GM19043 (cell line): ENCODE measurements at regions not wholly inside any gene's neighbourhood (a gene's known extent, or its start where the extent isn't known, plus 50 kb on each side); places are given as distances from the start of the nearest gene placed in this dataset.

Experiments used
- ATAC-seq: cut with Tn5 transposase; IDR thresholded peaks from one replicate; pipeline ENCODE4 v1.9.1; 2021; ENCODE audit warnings: low read depth; ENCODE audit not compliant: unreplicated experiment

GRCh38 chr15:98568382-98569017, 79.8 kb upstream of the IGF1R start:
- ATAC-seq: no peak

- no peak for ATAC-seq
Observed at GRCh38 chr15:98570119-98570518, 78.2 kb upstream of the IGF1R start.

GRCh38 chr15:98580572-98580971, 67.8 kb upstream of the IGF1R start:
- ATAC-seq: no peak

DNA sequence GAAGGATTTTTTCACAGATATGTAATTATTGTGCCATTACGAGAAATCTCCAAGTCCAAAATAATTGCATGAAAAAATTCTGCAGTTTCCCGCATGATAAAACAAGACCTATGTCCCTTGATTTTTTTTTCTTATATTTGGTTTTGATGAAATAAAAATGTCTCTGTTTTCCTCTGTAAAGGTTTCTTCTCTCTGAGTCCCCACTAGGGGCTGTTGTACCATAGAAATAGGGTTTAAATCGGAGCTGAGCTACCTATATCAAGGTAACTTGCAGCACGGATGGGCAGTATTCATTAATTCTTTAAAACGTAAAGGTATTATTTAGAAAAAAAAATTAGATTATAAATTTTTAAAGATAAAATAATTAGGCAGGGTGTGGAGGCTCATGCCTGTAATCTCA, 66.6 kb upstream of the IGF1R start:
- no peak for ATAC-seq

GRCh38 chr15:98582900-98583554, 65.3 kb upstream of the IGF1R start:
- no peak for ATAC-seq

GRCh38 chr15:98583771-98584430, 64.4 kb upstream of the IGF1R start:
- no peak for ATAC-seq

- ATAC-seq: no peak
Observed at GRCh38 chr15:98586066-98586465, 62.3 kb upstream of the IGF1R start.

DNA sequence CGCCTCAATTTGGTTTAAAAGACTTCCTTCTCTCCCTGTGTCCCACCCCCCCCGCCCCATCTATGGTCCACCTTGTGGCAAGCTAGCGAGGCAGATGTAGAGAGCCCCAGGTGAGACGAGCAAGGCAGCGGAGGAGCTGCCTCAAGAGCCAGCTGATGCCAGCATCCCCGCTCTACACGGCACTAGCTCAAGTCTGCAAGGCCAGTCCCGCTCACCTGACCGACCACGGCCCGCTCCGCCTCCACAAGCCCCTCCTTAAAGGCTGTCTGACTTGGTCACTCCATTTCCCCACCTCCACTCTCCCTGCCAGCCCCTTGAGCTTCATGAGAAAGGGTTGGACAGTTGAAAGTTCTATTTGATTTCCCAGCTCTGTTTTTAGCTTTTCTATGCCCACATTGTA, 56.2 kb upstream of the IGF1R start:
- no peak for ATAC-seq

DNA sequence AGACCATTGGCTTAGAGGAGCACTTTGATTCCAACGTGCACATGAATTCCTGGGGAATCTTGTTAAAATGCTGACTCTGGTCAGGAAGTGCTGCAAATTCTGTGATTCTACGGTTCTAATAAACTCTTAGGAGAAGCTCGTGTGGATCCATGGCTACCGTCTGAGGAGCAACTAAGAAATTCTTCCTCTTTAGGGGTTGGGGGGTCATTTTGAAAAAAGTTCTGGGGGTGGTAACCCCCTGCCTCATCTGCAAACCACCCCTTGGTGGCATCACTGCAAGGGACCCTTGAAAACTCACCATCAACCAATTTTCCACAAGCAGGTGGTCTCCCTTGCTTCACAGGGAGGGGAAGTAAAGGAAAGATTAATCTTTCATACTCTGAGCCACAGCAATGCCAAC, 52.2 kb upstream of the IGF1R start:
- ATAC-seq: no peak

DNA sequence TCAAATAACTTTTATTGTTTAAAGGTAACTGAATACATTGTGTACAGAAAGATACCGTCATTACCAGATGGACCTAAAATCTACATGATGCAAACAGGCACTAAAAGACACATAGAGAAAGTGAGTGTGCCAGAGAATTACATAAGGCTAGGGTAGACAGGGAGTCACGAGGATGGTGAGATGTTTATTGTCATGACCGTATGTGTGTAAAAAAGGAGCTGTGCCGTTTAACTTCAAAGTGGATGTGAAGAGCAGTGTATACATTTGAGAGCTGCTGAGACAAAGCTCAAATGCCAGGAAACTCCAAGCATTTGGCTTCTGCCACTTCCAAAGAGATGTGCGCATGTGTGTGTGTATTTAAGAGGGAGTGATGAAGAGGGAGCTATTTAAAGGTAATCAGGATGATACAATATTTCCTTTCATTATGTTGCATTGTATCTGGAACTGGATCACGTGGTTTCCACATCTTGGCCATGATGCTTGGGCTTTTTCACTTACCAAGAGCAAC, 51.4 kb upstream of the IGF1R start:
- no peak for ATAC-seq

- ATAC-seq: no peak
Observed at GRCh38 chr15:98597666-98598065, 50.7 kb upstream of the IGF1R start.
